Fibroblast of mammary gland (primary cell): ENCODE measurements at regions not wholly inside any gene's neighbourhood (a gene's known extent, or its start where the extent isn't known, plus 50 kb on each side); places are given as distances from the start of the nearest gene placed in this dataset.
A peak's percentile ranks its signal among the peaks of the same experiment; 100 is the strongest.

ENCODE experiments used
- DNase-seq: peaks from one replicate; pipeline ENCODE4 v3.0.0-alpha.2; 2010; ENCODE audit warnings: low read depth
- H3K4me3 ChIP-seq: 2 replicates; pipeline ENCODE4 v1.5.1; 2011; ENCODE audit warnings: low read depth, mild to moderate bottlenecking, low read length, moderate library complexity; ENCODE audit not compliant: control insufficient read depth
- CTCF ChIP-seq: conservative IDR thresholded peaks from 2 replicates; pipeline ENCODE4 v1.5.1; 2011; ENCODE audit warnings: low read depth, low read length, inconsistent platforms; ENCODE audit not compliant: control insufficient read depth, insufficient read depth

GRCh38 chr13:87859261-87859660, 188.1 kb downstream of the SLITRK5 start:
- no peak for TF ChIP-seq CTCF
- DNase-seq = no peak
- H3K4me3 ChIP-seq = no peak overlapping the region

- DNase-seq = no peak
- H3K4me3 ChIP-seq = no peak overlapping the region
- TF ChIP-seq CTCF = no peak
Measured at GRCh38 chr13:87867426-87867825, 196.3 kb downstream of the SLITRK5 start.

- no peak for DNase-seq
- TF ChIP-seq CTCF = no peak
Measured at GRCh38 chr13:87868731-87869130, 197.6 kb downstream of the SLITRK5 start.

GRCh38 chr13:87872813-87873212, 201.6 kb downstream of the SLITRK5 start:
- peak; percentile 2 for DNase-seq
- TF ChIP-seq CTCF = no peak
- no peak overlapping the region for H3K4me3 ChIP-seq

More at GRCh38 chr13:87868731-87869130, 197.6 kb downstream of the SLITRK5 start:
- H3K4me3 ChIP-seq = no peak overlapping the region

GRCh38 chr13:87877477-87877876, 206.3 kb downstream of the SLITRK5 start:
- no peak for DNase-seq
- no peak for TF ChIP-seq CTCF
- no peak overlapping the region for H3K4me3 ChIP-seq

- no peak for TF ChIP-seq CTCF
- no peak for DNase-seq
- no peak overlapping the region for H3K4me3 ChIP-seq
Measured at GRCh38 chr13:87878706-87879105, 207.5 kb downstream of the SLITRK5 start.

GRCh38 chr13:87884884-87885283, 213.7 kb downstream of the SLITRK5 start:
- no peak for TF ChIP-seq CTCF
- H3K4me3 ChIP-seq = no peak overlapping the region
- peak; percentile 20 for DNase-seq
